Muscle of arm (tissue), 1 donor: ENCODE measurements at regions not wholly inside any gene's neighbourhood (a gene's known extent, or its start where the extent isn't known, plus 50 kb on each side); places are given as distances from the start of the nearest gene placed in this dataset.
"Not testable (repeated sequence)": the region's sequence is repeated elsewhere in the genome, so short reads cannot be mapped to it uniquely, and the experiment has no call there.

Experiments
- DNase-seq: peaks from one replicate; pipeline ENCODE4 v3.0.0-alpha.2; 2013

GRCh38 chr10:105644978-105645377 is 1003.9 kb downstream of the SORCS3 start:
- no peak for DNase-seq

GRCh38 chr10:105644559-105644958 is 1003.5 kb downstream of the SORCS3 start:
- DNase-seq, result no peak

- DNase-seq, result no peak
Observed at GRCh38 chr10:105644091-105644490, 1003.0 kb downstream of the SORCS3 start.

GRCh38 chr10:105643660-105644059 is 1002.6 kb downstream of the SORCS3 start:
- DNase-seq, result no peak

- DNase-seq, result no peak
Observed at GRCh38 chr10:105634281-105634680, 993.2 kb downstream of the SORCS3 start.

- DNase-seq, result no peak
Observed at GRCh38 chr10:105615715-105616365, 974.8 kb downstream of the SORCS3 start.

GRCh38 chr10:105611244-105611798 is 970.2 kb downstream of the SORCS3 start:
- DNase-seq, result no peak

GRCh38 chr10:105609451-105609850 is 968.4 kb downstream of the SORCS3 start:
- DNase-seq, result no peak

- DNase-seq, result no peak
Observed at GRCh38 chr10:105605918-105606317, 964.8 kb downstream of the SORCS3 start.

GRCh38 chr10:105605104-105605503 is 964.0 kb downstream of the SORCS3 start:
- DNase-seq, result no peak

GRCh38 chr10:105598207-105598606 is 957.1 kb downstream of the SORCS3 start:
- no peak for DNase-seq

GRCh38 chr10:105597312-105597711 is 956.2 kb downstream of the SORCS3 start:
- no peak for DNase-seq

GRCh38 chr10:105596749-105597148 is 955.7 kb downstream of the SORCS3 start:
- DNase-seq, result no peak

GRCh38 chr10:105594296-105594695 is 953.2 kb downstream of the SORCS3 start:
- DNase-seq, result no peak

- DNase-seq, result no peak
Observed at GRCh38 chr10:105592468-105592867, 951.4 kb downstream of the SORCS3 start.

- DNase-seq, result no peak
Observed at GRCh38 chr10:105586451-105587098, 945.5 kb downstream of the SORCS3 start.

- no peak for DNase-seq
Observed at GRCh38 chr10:105585753-105586152, 944.7 kb downstream of the SORCS3 start.

- no peak for DNase-seq
Observed at GRCh38 chr10:105585171-105585570, 944.1 kb downstream of the SORCS3 start.

GRCh38 chr10:105579112-105579511 is 938.0 kb downstream of the SORCS3 start:
- no peak for DNase-seq

- DNase-seq, result no peak
Observed at GRCh38 chr10:105577865-105578607, 936.9 kb downstream of the SORCS3 start.

GRCh38 chr10:105559333-105560097 is 918.4 kb downstream of the SORCS3 start:
- DNase-seq, result no peak

GRCh38 chr10:105550453-105550852 is 909.4 kb downstream of the SORCS3 start:
- not testable (repeated sequence) for DNase-seq
